RPMI7951 (cell line): ENCODE measurements at regions not wholly inside any gene's neighbourhood (a gene's known extent, or its start where the extent isn't known, plus 50 kb on each side); places are given as distances from the start of the nearest gene placed in this dataset.

ENCODE experiments used
- DNase-seq: peaks from one replicate; pipeline ENCODE4 v3.0.0-alpha.2; 2012; ENCODE audit warnings: low read depth

GRCh38 chr4:136540747-136541146 lies 991.5 kb downstream of the PCDH18 start:
- DNase-seq: no peak

- DNase-seq: no peak
Observed at GRCh38 chr4:136528131-136528530, 1004.2 kb downstream of the PCDH18 start.

GRCh38 chr4:136526517-136526916 lies 1005.8 kb downstream of the PCDH18 start:
- DNase-seq: no peak

- no peak for DNase-seq
Observed at GRCh38 chr4:136524039-136524438, 1008.3 kb downstream of the PCDH18 start.

GRCh38 chr4:136516371-136516770 lies 1015.9 kb downstream of the PCDH18 start:
- no peak for DNase-seq

- DNase-seq: no peak
Observed at GRCh38 chr4:136505020-136505419, 1027.3 kb downstream of the PCDH18 start.

GRCh38 chr4:136495851-136496250 lies 1036.4 kb downstream of the PCDH18 start:
- no peak for DNase-seq

- DNase-seq: no peak
Observed at GRCh38 chr4:136495076-136495475, 1037.2 kb downstream of the PCDH18 start.

- no peak for DNase-seq
Observed at GRCh38 chr4:136489101-136489500, 1043.2 kb downstream of the PCDH18 start.

GRCh38 chr4:136484996-136485395 lies 1047.3 kb downstream of the PCDH18 start:
- DNase-seq: no peak

GRCh38 chr4:136476753-136477152 lies 1055.5 kb downstream of the PCDH18 start:
- DNase-seq: no peak

- DNase-seq: no peak
Observed at GRCh38 chr4:136471051-136471450, 1061.2 kb downstream of the PCDH18 start.

GRCh38 chr4:136465691-136466090 lies 1066.6 kb downstream of the PCDH18 start:
- no peak for DNase-seq

GRCh38 chr4:136463941-136464340 lies 1068.4 kb downstream of the PCDH18 start:
- no peak for DNase-seq

- no peak for DNase-seq
Observed at GRCh38 chr4:136461533-136461932, 1070.8 kb downstream of the PCDH18 start.

GRCh38 chr4:136458326-136458725 lies 1074.0 kb downstream of the PCDH18 start:
- no peak for DNase-seq

GRCh38 chr4:136457577-136457976 lies 1074.7 kb downstream of the PCDH18 start:
- DNase-seq: no peak

- DNase-seq: no peak
Observed at GRCh38 chr4:136457004-136457403, 1075.3 kb downstream of the PCDH18 start.

- DNase-seq: no peak
Observed at GRCh38 chr4:136443006-136443405, 1089.3 kb downstream of the PCDH18 start.

- no peak for DNase-seq
Observed at GRCh38 chr4:136442447-136442846, 1089.8 kb downstream of the PCDH18 start.

GRCh38 chr4:136441629-136442282 lies 1090.5 kb downstream of the PCDH18 start:
- no peak for DNase-seq

- no peak for DNase-seq
Observed at GRCh38 chr4:136438645-136439044, 1093.6 kb downstream of the PCDH18 start.

- DNase-seq: no peak
Observed at GRCh38 chr4:136424052-136424451, 1108.2 kb downstream of the PCDH18 start.

- no peak for DNase-seq
Observed at GRCh38 chr4:136414981-136415380, 1117.3 kb downstream of the PCDH18 start.
